ENCODE measurements at regions not wholly inside any gene's neighbourhood (a gene's known extent, or its start where the extent isn't known, plus 50 kb on each side); places are given as distances from the start of the nearest gene placed in this dataset.
A peak's percentile ranks its signal among the peaks of the same experiment; 100 is the strongest.
"Not testable (repeated sequence)": the region's sequence is repeated elsewhere in the genome, so short reads cannot be mapped to it uniquely, and the experiment has no call there.

GRCh38 chr18:2199060-2199459, 372.2 kb downstream of the METTL4 start:
- DNase-seq: no peak

GRCh38 chr18:2201036-2201600, 370.2 kb downstream of the METTL4 start:
- DNase-seq: no peak

- DNase-seq: no peak
Observed at GRCh38 chr18:2204736-2205135, 366.6 kb downstream of the METTL4 start.

- no peak for DNase-seq
Observed at GRCh38 chr18:2207294-2207693, 364.0 kb downstream of the METTL4 start.

- no peak for DNase-seq
Observed at GRCh38 chr18:2212598-2213205, 358.6 kb downstream of the METTL4 start.

- DNase-seq: no peak
Observed at GRCh38 chr18:2213905-2214304, 357.4 kb downstream of the METTL4 start.

- no peak for DNase-seq
Observed at GRCh38 chr18:2217356-2217755, 353.9 kb downstream of the METTL4 start.

- no peak for DNase-seq
Observed at GRCh38 chr18:2218101-2218500, 353.2 kb downstream of the METTL4 start.

- no peak for DNase-seq
Observed at GRCh38 chr18:2219706-2220105, 351.6 kb downstream of the METTL4 start.

- DNase-seq: no peak
Observed at GRCh38 chr18:2222270-2223185, 348.8 kb downstream of the METTL4 start.

GRCh38 chr18:2223449-2223848, 347.9 kb downstream of the METTL4 start:
- DNase-seq: no peak

- peak in 1 of 2 experiments; percentile 24 for DNase-seq
Observed at GRCh38 chr18:2223849-2224248, 347.5 kb downstream of the METTL4 start.

- DNase-seq: no peak
Observed at GRCh38 chr18:2236232-2236631, 335.1 kb downstream of the METTL4 start.

GRCh38 chr18:2237706-2238105, 333.6 kb downstream of the METTL4 start:
- DNase-seq: no peak

GRCh38 chr18:2240311-2240705, 331.0 kb downstream of the METTL4 start:
- no peak for DNase-seq

GRCh38 chr18:2244641-2245040, 326.7 kb downstream of the METTL4 start:
- no peak for DNase-seq

- DNase-seq: not testable (repeated sequence)
Observed at GRCh38 chr18:2247101-2247500, 324.2 kb downstream of the METTL4 start.

- DNase-seq: no peak
Observed at GRCh38 chr18:2254977-2255376, 316.3 kb downstream of the METTL4 start.

GRCh38 chr18:2256577-2256976, 314.7 kb downstream of the METTL4 start:
- no peak for DNase-seq

- DNase-seq: no peak
Observed at GRCh38 chr18:2258954-2259353, 312.4 kb downstream of the METTL4 start.

- DNase-seq: no peak
Observed at GRCh38 chr18:2263303-2263890, 307.9 kb downstream of the METTL4 start.

- DNase-seq: no peak
Observed at GRCh38 chr18:2274613-2275012, 296.7 kb downstream of the METTL4 start.

- DNase-seq: no peak
Observed at GRCh38 chr18:2281086-2281485, 290.2 kb downstream of the METTL4 start.

Data from NCI-H526 (cell line).